ENCODE measurements at regions not wholly inside any gene's neighbourhood (a gene's known extent, or its start where the extent isn't known, plus 50 kb on each side); places are given as distances from the start of the nearest gene placed in this dataset.

GRCh38 chrX:9291629-9292028 is 173.2 kb upstream of the TBL1X start:
- TF ChIP-seq POLR2AphosphoS5 (IDR thresholded peaks at IDR 0.05; ENCODE audit: low read depth), result no peak
- TF ChIP-seq, protein P1, sequence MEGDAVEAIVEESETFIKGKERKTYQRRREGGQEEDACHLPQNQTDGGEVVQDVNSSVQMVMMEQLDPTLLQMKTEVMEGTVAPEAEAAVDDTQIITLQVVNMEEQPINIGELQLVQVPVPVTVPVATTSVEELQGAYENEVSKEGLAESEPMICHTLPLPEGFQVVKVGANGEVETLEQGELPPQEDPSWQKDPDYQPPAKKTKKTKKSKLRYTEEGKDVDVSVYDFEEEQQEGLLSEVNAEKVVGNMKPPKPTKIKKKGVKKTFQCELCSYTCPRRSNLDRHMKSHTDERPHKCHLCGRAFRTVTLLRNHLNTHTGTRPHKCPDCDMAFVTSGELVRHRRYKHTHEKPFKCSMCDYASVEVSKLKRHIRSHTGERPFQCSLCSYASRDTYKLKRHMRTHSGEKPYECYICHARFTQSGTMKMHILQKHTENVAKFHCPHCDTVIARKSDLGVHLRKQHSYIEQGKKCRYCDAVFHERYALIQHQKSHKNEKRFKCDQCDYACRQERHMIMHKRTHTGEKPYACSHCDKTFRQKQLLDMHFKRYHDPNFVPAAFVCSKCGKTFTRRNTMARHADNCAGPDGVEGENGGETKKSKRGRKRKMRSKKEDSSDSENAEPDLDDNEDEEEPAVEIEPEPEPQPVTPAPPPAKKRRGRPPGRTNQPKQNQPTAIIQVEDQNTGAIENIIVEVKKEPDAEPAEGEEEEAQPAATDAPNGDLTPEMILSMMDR (IDR thresholded peaks at IDR 0.05; ENCODE audit: insufficient read depth, low read length), result no peak
- no peak for TF ChIP-seq GABPA (IDR thresholded peaks at IDR 0.05; ENCODE audit: low read depth)
- TF ChIP-seq SPI1 (IDR thresholded peaks at IDR 0.05; ENCODE audit: borderline replicate concordance, low read depth), result no peak
- TF ChIP-seq, protein P2, sequence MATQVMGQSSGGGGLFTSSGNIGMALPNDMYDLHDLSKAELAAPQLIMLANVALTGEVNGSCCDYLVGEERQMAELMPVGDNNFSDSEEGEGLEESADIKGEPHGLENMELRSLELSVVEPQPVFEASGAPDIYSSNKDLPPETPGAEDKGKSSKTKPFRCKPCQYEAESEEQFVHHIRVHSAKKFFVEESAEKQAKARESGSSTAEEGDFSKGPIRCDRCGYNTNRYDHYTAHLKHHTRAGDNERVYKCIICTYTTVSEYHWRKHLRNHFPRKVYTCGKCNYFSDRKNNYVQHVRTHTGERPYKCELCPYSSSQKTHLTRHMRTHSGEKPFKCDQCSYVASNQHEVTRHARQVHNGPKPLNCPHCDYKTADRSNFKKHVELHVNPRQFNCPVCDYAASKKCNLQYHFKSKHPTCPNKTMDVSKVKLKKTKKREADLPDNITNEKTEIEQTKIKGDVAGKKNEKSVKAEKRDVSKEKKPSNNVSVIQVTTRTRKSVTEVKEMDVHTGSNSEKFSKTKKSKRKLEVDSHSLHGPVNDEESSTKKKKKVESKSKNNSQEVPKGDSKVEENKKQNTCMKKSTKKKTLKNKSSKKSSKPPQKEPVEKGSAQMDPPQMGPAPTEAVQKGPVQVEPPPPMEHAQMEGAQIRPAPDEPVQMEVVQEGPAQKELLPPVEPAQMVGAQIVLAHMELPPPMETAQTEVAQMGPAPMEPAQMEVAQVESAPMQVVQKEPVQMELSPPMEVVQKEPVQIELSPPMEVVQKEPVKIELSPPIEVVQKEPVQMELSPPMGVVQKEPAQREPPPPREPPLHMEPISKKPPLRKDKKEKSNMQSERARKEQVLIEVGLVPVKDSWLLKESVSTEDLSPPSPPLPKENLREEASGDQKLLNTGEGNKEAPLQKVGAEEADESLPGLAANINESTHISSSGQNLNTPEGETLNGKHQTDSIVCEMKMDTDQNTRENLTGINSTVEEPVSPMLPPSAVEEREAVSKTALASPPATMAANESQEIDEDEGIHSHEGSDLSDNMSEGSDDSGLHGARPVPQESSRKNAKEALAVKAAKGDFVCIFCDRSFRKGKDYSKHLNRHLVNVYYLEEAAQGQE (IDR thresholded peaks at IDR 0.05; ENCODE audit: insufficient replicate concordance, low read depth), result no peak
- DNase-seq (ENCODE audit: low read depth in 1 of 2, low spot score in 1 of 2), result no peak
- H3K27me3 ChIP-seq (ENCODE audit: insufficient read depth, poor library complexity, severe bottlenecking), result no peaks in the 10 kb centered on the region
- H3K4me3 ChIP-seq (replicated peaks; ENCODE audit: insufficient read depth, low read length), result no peak overlapping the region
- no peak overlapping the region for H3K27ac ChIP-seq (replicated peaks)

GRCh38 chrX:9293051-9293496 is 171.8 kb upstream of the TBL1X start:
- TF ChIP-seq, protein P2 (IDR thresholded peaks at IDR 0.05; ENCODE audit: insufficient replicate concordance, low read depth), result no peak
- TF ChIP-seq POLR2AphosphoS5 (IDR thresholded peaks at IDR 0.05; ENCODE audit: low read depth), result no peak
- no peak for TF ChIP-seq GABPA (IDR thresholded peaks at IDR 0.05; ENCODE audit: low read depth)
- TF ChIP-seq SPI1 (IDR thresholded peaks at IDR 0.05; ENCODE audit: borderline replicate concordance, low read depth), result no peak
- TF ChIP-seq, protein P1 (IDR thresholded peaks at IDR 0.05; ENCODE audit: insufficient read depth, low read length), result no peak
- H3K27ac ChIP-seq (replicated peaks), result no peak overlapping the region
- no peak overlapping the region for H3K4me3 ChIP-seq (replicated peaks; ENCODE audit: insufficient read depth, low read length)
- no peak for DNase-seq (ENCODE audit: low read depth in 1 of 2, low spot score in 1 of 2)
- no peaks in the 10 kb centered on the region for H3K27me3 ChIP-seq (ENCODE audit: insufficient read depth, poor library complexity, severe bottlenecking)

- no peak overlapping the region for H3K27ac ChIP-seq (replicated peaks)
- no peak overlapping the region for H3K4me3 ChIP-seq (replicated peaks; ENCODE audit: insufficient read depth, low read length)
- DNase-seq (ENCODE audit: low read depth in 1 of 2, low spot score in 1 of 2), result no peak
- no peaks in the 10 kb centered on the region for H3K27me3 ChIP-seq (ENCODE audit: insufficient read depth, poor library complexity, severe bottlenecking)
- TF ChIP-seq POLR2AphosphoS5 (IDR thresholded peaks at IDR 0.05; ENCODE audit: low read depth) (no peak), SPI1 (IDR thresholded peaks at IDR 0.05; ENCODE audit: borderline replicate concordance, low read depth) (no peak)
- TF ChIP-seq, protein P2 (IDR thresholded peaks at IDR 0.05; ENCODE audit: insufficient replicate concordance, low read depth), result no peak
- TF ChIP-seq, protein P1 (IDR thresholded peaks at IDR 0.05; ENCODE audit: insufficient read depth, low read length), result no peak
Observed at GRCh38 chrX:9293903-9294302, 171.0 kb upstream of the TBL1X start.
